Heart left ventricle (tissue), 13 donors: ENCODE measurements at regions not wholly inside any gene's neighbourhood (a gene's known extent, or its start where the extent isn't known, plus 50 kb on each side); places are given as distances from the start of the nearest gene placed in this dataset.

Experiments
- CTCF ChIP-seq, 12 donors: fragments of 200-600 bp; sonication (generic) in 4 of 12; IDR thresholded peaks; one replicate each; pipeline versions ENCODE4 v1.5.0 to v1.8.0; 2018 to 2022; ENCODE audit warnings: antibody characterized with exemption in 12 of 12, mild to moderate bottlenecking in 5 of 12
- POLR2A ChIP-seq, 2 donors: fragments of 450-650 bp; IDR thresholded peaks; one replicate each; pipeline ENCODE4 v1.6.1; 2017; ENCODE audit warnings: antibody characterized with exemption in 2 of 2, mild to moderate bottlenecking in 2 of 2, moderate library complexity in 2 of 2
- donor health status: ischemic (EF 13 %, LVEDD 7.1; RV severe dilation, severe dysfunction).
- donor health status: DM: no; HTN: yes; CAD: no.
- donor health status: DM: no; HTN: no; CAD: no.
- donor health status: ischemic (EF 25% LVEDD 6.9; RV normal size, moderate dysfunction).
- donor health status: ischemic (EF 25% LVEDD 5.7; RV mildly dilated, moderate dysfunction).
- donor health status: ischemic (EF 35%, LVEDD 5.7; RV mildly dilated, moderate dysfunction).
- donor health status: nonischemic (EF 11% LVEDD 7.7; RV severe dilation, severe dysfunction).
- donor health status: DM: yes; HTN: yes; CAD: no.
- donor health status: PGD.
- donor health status: ischemic (EF 29% LVEDD 5.4; RV normal size, mild dysfunction).
- donor health status: nonischemic (EF 23%, LVEDD 6.1; RV moderate dilation, normal function).

- TF ChIP-seq POLR2A (IDR thresholded peaks at IDR 0.05) (no peak), CTCF (IDR thresholded peaks at IDR 0.05) (no peak)
Observed at GRCh38 chr9:87830446-87830845, 52.2 kb upstream of the SPATA31E1 start.
